Vagina (tissue), 2 donors: ENCODE measurements at regions not wholly inside any gene's neighbourhood (a gene's known extent, or its start where the extent isn't known, plus 50 kb on each side); places are given as distances from the start of the nearest gene placed in this dataset.

Experiments used
- DNase-seq, 2 donors: peaks; one replicate each; pipeline ENCODE4 v3.0.0-alpha.2; 2017; ENCODE audit errors: extremely low spot score in 2 of 2
- H3K27ac ChIP-seq: fragments of 200-600 bp; sonication (generic); one replicate; pipeline ENCODE4 v1.5.1; 2019
- H3K27me3 ChIP-seq: fragments of 200-600 bp; sonication (generic); one replicate; pipeline ENCODE4 v1.5.1; 2019
- H3K36me3 ChIP-seq, 2 donors: fragments of 200-600 bp; sonication (generic); one replicate each; pipeline ENCODE4 v1.5.1; 2017 to 2019
- H3K4me1 ChIP-seq: fragments of 200-600 bp; sonication (generic); one replicate; pipeline ENCODE4 v1.5.1; 2019
- H3K4me3 ChIP-seq, 2 donors: fragments of 200-600 bp; sonication (generic); 1 replicate in 1 of 2; 2 replicates in 1 of 2; pipeline ENCODE4 v1.5.1; 2016 to 2019
- H3K9me3 ChIP-seq: fragments of 200-600 bp; sonication (generic); one replicate; pipeline ENCODE4 v1.5.1; 2019
- CTCF ChIP-seq, 3 experiments: fragments of 450-650 bp in 2 of 3; fragments of 200-600 bp in 1 of 3; sonication (generic) in 1 of 3; IDR thresholded peaks; one replicate each; pipeline ENCODE4 v1.5.1; 2017 to 2019; ENCODE audit warnings: antibody characterized with exemption in 3 of 3, mild to moderate bottlenecking in 2 of 3, moderate library complexity in 2 of 3
- POLR2A ChIP-seq, 2 donors: fragments of 450-650 bp; IDR thresholded peaks; one replicate each; pipeline ENCODE4 v1.6.1; 2017; ENCODE audit warnings: antibody characterized with exemption in 2 of 2, mild to moderate bottlenecking in 2 of 2, moderate library complexity in 2 of 2
- POLR2AphosphoS5 ChIP-seq, 2 donors: sonication (generic); formaldehyde crosslinking; IDR thresholded peaks; one replicate each; pipeline ENCODE4 v1.9.0; 2017; ENCODE audit warnings: antibody characterized with exemption in 2 of 2, mild to moderate bottlenecking in 2 of 2, low read depth in 1 of 2; ENCODE audit not compliant: insufficient read depth in 1 of 2
- intact Hi-C: fragments of 100-400 bp; cut with DNase I; formaldehyde crosslinking; loops from one replicate; pipeline ENCODE4 v1.15.1; 2023

GRCh38 chr21:35641271-35642016, 418.9 kb downstream of the SETD4 start:
- peaks cover 6% of the 10 kb centered on the region for H3K4me1 ChIP-seq
- no peak for DNase-seq
- H3K36me3 ChIP-seq = no peaks in the 10 kb centered on the region
- H3K4me3 ChIP-seq = no peak overlapping the region
- H3K27me3 ChIP-seq = no peaks in the 10 kb centered on the region
- intact Hi-C loops = no loop called here
- H3K9me3 ChIP-seq = no peaks in the 10 kb centered on the region
- H3K27ac ChIP-seq = no peak overlapping the region
- no peak for TF ChIP-seq CTCF (IDR thresholded peaks at IDR 0.05)
- TF ChIP-seq POLR2AphosphoS5 (IDR thresholded peaks at IDR 0.05; ENCODE audit: insufficient read depth in 1 of 2, low read depth in 1 of 2) = no peak
- no peak for TF ChIP-seq POLR2A (IDR thresholded peaks at IDR 0.05)

GRCh38 chr21:35637431-35637830, 422.9 kb downstream of the SETD4 start:
- no peak for TF ChIP-seq POLR2A (IDR thresholded peaks at IDR 0.05)
- TF ChIP-seq CTCF (IDR thresholded peaks at IDR 0.05) = no peak
- TF ChIP-seq POLR2AphosphoS5 (IDR thresholded peaks at IDR 0.05; ENCODE audit: insufficient read depth in 1 of 2, low read depth in 1 of 2) = no peak
- DNase-seq = no peak
- intact Hi-C loops = no loop called here

GRCh38 chr21:35635994-35636393, 424.3 kb downstream of the SETD4 start:
- Histone ChIP-seq H3K4me1 (peaks cover 6% of the 10 kb centered on the region), H3K9me3 (no peaks in the 10 kb centered on the region), H3K4me3 (no peak overlapping the region), H3K27ac (no peak overlapping the region), H3K27me3 (no peaks in the 10 kb centered on the region), H3K36me3 (no peaks in the 10 kb centered on the region)
- intact Hi-C loops = no loop called here
- DNase-seq = no peak
- TF ChIP-seq POLR2A (IDR thresholded peaks at IDR 0.05) = no peak
- no peak for TF ChIP-seq POLR2AphosphoS5 (IDR thresholded peaks at IDR 0.05; ENCODE audit: insufficient read depth in 1 of 2, low read depth in 1 of 2)

More at GRCh38 chr21:35637431-35637830, 422.9 kb downstream of the SETD4 start:
- H3K4me1 ChIP-seq = peaks cover 6% of the 10 kb centered on the region
- H3K36me3 ChIP-seq = no peaks in the 10 kb centered on the region
- H3K4me3 ChIP-seq = no peak overlapping the region
- no peaks in the 10 kb centered on the region for H3K27me3 ChIP-seq
- H3K9me3 ChIP-seq = no peaks in the 10 kb centered on the region
- H3K27ac ChIP-seq = no peak overlapping the region

- no peak overlapping the region for H3K4me3 ChIP-seq
- no peaks in the 10 kb centered on the region for H3K27me3 ChIP-seq
- H3K27ac ChIP-seq = no peak overlapping the region
- H3K36me3 ChIP-seq = no peaks in the 10 kb centered on the region
- peaks cover 2% of the 10 kb centered on the region for H3K4me1 ChIP-seq
- DNase-seq = no peak
- intact Hi-C loops = no loop called here
- H3K9me3 ChIP-seq = no peaks in the 10 kb centered on the region
- TF ChIP-seq POLR2AphosphoS5 (IDR thresholded peaks at IDR 0.05; ENCODE audit: insufficient read depth in 1 of 2, low read depth in 1 of 2) (no peak), CTCF (IDR thresholded peaks at IDR 0.05) (no peak), POLR2A (IDR thresholded peaks at IDR 0.05) (no peak)
Measured at GRCh38 chr21:35635261-35635660, 425.1 kb downstream of the SETD4 start.

- Histone ChIP-seq H3K9me3 (no peaks in the 10 kb centered on the region), H3K27me3 (no peaks in the 10 kb centered on the region), H3K36me3 (no peaks in the 10 kb centered on the region), H3K4me1 (no peaks in the 10 kb centered on the region), H3K27ac (no peak overlapping the region), H3K4me3 (no peak overlapping the region)
- TF ChIP-seq CTCF (IDR thresholded peaks at IDR 0.05) = no peak
- TF ChIP-seq POLR2A (IDR thresholded peaks at IDR 0.05) = no peak
- TF ChIP-seq POLR2AphosphoS5 (IDR thresholded peaks at IDR 0.05; ENCODE audit: insufficient read depth in 1 of 2, low read depth in 1 of 2) = no peak
- no peak for DNase-seq
- intact Hi-C loops = no loop called here
Measured at GRCh38 chr21:35633501-35633900, 426.8 kb downstream of the SETD4 start.
